B cell (primary cell): ENCODE measurements at regions not wholly inside any gene's neighbourhood (a gene's known extent, or its start where the extent isn't known, plus 50 kb on each side); places are given as distances from the start of the nearest gene placed in this dataset.

Experiments used
- ATAC-seq: fragments of 200-7000 bp; cut with Tn5 transposase; one replicate; pipeline ENCODE4 v1.10.0; 2021; ENCODE audit warnings: low read depth, mild to moderate bottlenecking, moderate number of reproducible peaks, moderate library complexity
- CTCF ChIA-PET: fragments of 350-600 bp; sonication (Branson Sonifier 250); formaldehyde crosslinking; loops from one replicate; lab custom pipeline; 2021; ENCODE audit warnings: antibody characterized with exemption, inconsistent platforms; lab: Charles Lee
- POLR2A ChIA-PET: fragments of 350-600 bp; sonication (Branson Sonifier 250); formaldehyde crosslinking; loops from one replicate; lab custom pipeline; 2021; ENCODE audit warnings: antibody characterized with exemption; lab: Charles Lee
- DNase-seq: peaks from one replicate; pipeline ENCODE4 v3.0.0; 2013
- H2AFZ ChIP-seq: 2 replicates; pipeline ENCODE4 v1.6.1; 2012; ENCODE audit warnings: mild to moderate bottlenecking, low read depth, low read length; ENCODE audit not compliant: insufficient read depth, poor library complexity, severe bottlenecking
- H3K27ac ChIP-seq, 2 donors: 1 replicate in 1 of 2; 2 replicates in 1 of 2; pipeline ENCODE4 v1.5.1; 2012 to 2013; ENCODE audit warnings: low read length in 2 of 2, mild to moderate bottlenecking in 2 of 2, moderate library complexity in 1 of 2
- H3K27me3 ChIP-seq, 4 experiments: fragments of 200-600 bp in 1 of 4; sonication (generic) in 1 of 4; replicated peaks in 1 of 4; 1 replicate in 2 of 4; 2 replicates in 2 of 4; pipeline versions ENCODE4 v1.6.1 to v1.7.0; 2013 to 2016; ENCODE audit warnings: low read length in 3 of 4, mild to moderate bottlenecking in 2 of 4, mixed read lengths in 1 of 4, moderate library complexity in 1 of 4; ENCODE audit not compliant: insufficient read depth in 4 of 4, control insufficient read depth in 3 of 4; ENCODE audit errors: control extremely low read depth in 1 of 4
- H3K36me3 ChIP-seq, 2 experiments: replicated peaks in 1 of 2; 1 replicate in 1 of 2; 2 replicates in 1 of 2; pipeline versions ENCODE4 v1.6.1 to v1.7.1; 2013; ENCODE audit warnings: low read length in 1 of 2; ENCODE audit not compliant: insufficient read depth in 2 of 2, control insufficient read depth in 1 of 2; ENCODE audit errors: control extremely low read depth in 1 of 2, extremely low read depth in 1 of 2
- H3K4me1 ChIP-seq, 2 donors: fragments of 200-600 bp in 1 of 2; sonication (generic) in 1 of 2; 1 replicate in 1 of 2; 2 replicates in 1 of 2; pipeline versions ENCODE4 v1.5.1 to v1.6.1; 2013 to 2017; ENCODE audit warnings: low read length in 2 of 2; ENCODE audit not compliant: control insufficient read depth in 2 of 2, insufficient read depth in 2 of 2
- H3K4me2 ChIP-seq: replicated peaks from 2 replicates; pipeline ENCODE3; 2012; ENCODE audit warnings: mild to moderate bottlenecking, low read depth, low read length; ENCODE audit not compliant: poor library complexity, severe bottlenecking
- H3K4me3 ChIP-seq, 5 experiments: fragments of 200-600 bp in 1 of 5; sonication (generic) in 1 of 5; 1 replicate in 3 of 5; 2 replicates in 2 of 5; pipeline versions ENCODE4 v1.5.1 to v1.7.0; 2011 to 2016; ENCODE audit warnings: low read length in 4 of 5, mild to moderate bottlenecking in 4 of 5, low read depth in 2 of 5, control low read depth in 1 of 5, moderate library complexity in 1 of 5; ENCODE audit not compliant: insufficient read depth in 1 of 5; ENCODE audit errors: control extremely low read depth in 1 of 5, extremely low read depth in 1 of 5
- H3K79me2 ChIP-seq: fragments of 200-600 bp; sonication (generic); one replicate; pipeline ENCODE4 v1.6.0; 2016; ENCODE audit warnings: low read length; ENCODE audit not compliant: control insufficient read depth, insufficient read depth
- H3K9ac ChIP-seq: fragments of 200-600 bp; sonication (generic); 2 replicates; pipeline ENCODE4 v1.6.1; 2017; ENCODE audit warnings: mild to moderate bottlenecking, low read length, moderate library complexity
- H3K9me3 ChIP-seq, 3 donors: one replicate each; pipeline versions ENCODE4 v1.6.1 to v1.7.1; 2013; ENCODE audit warnings: low read length in 2 of 3; ENCODE audit not compliant: control insufficient read depth in 2 of 3, insufficient read depth in 1 of 3; ENCODE audit errors: control extremely low read depth in 1 of 3
- H4K20me1 ChIP-seq: 2 replicates; pipeline ENCODE4 v1.6.0; 2012; ENCODE audit warnings: mild to moderate bottlenecking, low read length; ENCODE audit not compliant: insufficient read depth, control insufficient read depth, poor library complexity, severe bottlenecking
- H3K27ac Mint-ChIP-seq: one replicate; pipeline ENCODE4 v1.8.0; 2021; ENCODE audit warnings: mixed read lengths
- H3K27me3 Mint-ChIP-seq: one replicate; pipeline ENCODE4 v1.8.0; 2021; ENCODE audit warnings: mixed read lengths
- H3K4me1 Mint-ChIP-seq: one replicate; pipeline ENCODE4 v1.8.0; 2021; ENCODE audit warnings: mixed read lengths
- H3K4me3 Mint-ChIP-seq: one replicate; pipeline ENCODE4 v1.8.0; 2021; ENCODE audit warnings: mixed read lengths
- H3K9me3 Mint-ChIP-seq: one replicate; pipeline ENCODE4 v1.8.0; 2022; ENCODE audit warnings: mixed read lengths; ENCODE audit not compliant: insufficient read depth
- CTCF ChIP-seq: fragments of 200-600 bp; IDR thresholded peaks from one replicate; pipeline ENCODE4 v1.8.0; 2022; ENCODE audit warnings: antibody characterized with exemption, mild to moderate bottlenecking
- EZH2 ChIP-seq: IDR thresholded peaks from 2 replicates; pipeline ENCODE4 v1.6.1; 2012; ENCODE audit warnings: borderline replicate concordance, low read depth, mild to moderate bottlenecking, moderate library complexity, low read length; ENCODE audit not compliant: insufficient read depth, poor library complexity, severe bottlenecking
- WGBS: methylation state at CpG from one replicate; pipeline ENCODE4 v1.1.5; 2013; ENCODE audit warnings: missing lambda C conversion rate; ENCODE audit not compliant: insufficient coverage; 5-methylcytosine and 5-hydroxymethylcytosine counted together
- intact Hi-C: fragments of 100-400 bp; cut with micrococcal nuclease; formaldehyde crosslinking; loops from one replicate; pipeline ENCODE4 v1.10.0; 2022

GRCh38 chr4:3351997-3352396 lies 59.2 kb downstream of the RGS12 start:
- Histone ChIP-seq H3K9me3 (peaks cover 0 to 7% (median 1%) of the 10 kb centered on the region in 3 donors), H3K79me2 (no peaks in the 10 kb centered on the region), H3K4me3 (no peak overlapping the region), H2AFZ (no peak overlapping the region), H3K36me3 (no peaks in the 10 kb centered on the region), H3K4me1 (peaks cover 0 to 8% of the 10 kb centered on the region in 2 donors), H3K4me2 (no peak overlapping the region), H3K27me3 (no peaks in the 10 kb centered on the region), H4K20me1 (no peaks in the 10 kb centered on the region), H3K27ac (no peak overlapping the region), H3K9ac (no peak overlapping the region)
- no peak for DNase-seq
- intact Hi-C loops: no loop called here
- WGBS: 100% methylated on average over 1 of the region's 3 CpGs
- H3K4me3 Mint-ChIP-seq: no peak overlapping the region
- H3K9me3 Mint-ChIP-seq: peaks cover 3% of the 10 kb centered on the region
- TF ChIP-seq EZH2 (no peak), CTCF (no peak)
- H3K27ac Mint-ChIP-seq: no peak overlapping the region
- ChIA-PET CTCF (interaction anchor here (1.3 to 1.5 kb wide), 3 partner anchors 9 to 129 kb away, joined by 3 to 6 read pairs (median 3); no protein-coding TSS in a partner anchor), POLR2A (no interaction called here)
- ATAC-seq: no peak
- no peaks in the 10 kb centered on the region for H3K27me3 Mint-ChIP-seq
- peaks cover 19% of the 10 kb centered on the region for H3K4me1 Mint-ChIP-seq

DNA sequence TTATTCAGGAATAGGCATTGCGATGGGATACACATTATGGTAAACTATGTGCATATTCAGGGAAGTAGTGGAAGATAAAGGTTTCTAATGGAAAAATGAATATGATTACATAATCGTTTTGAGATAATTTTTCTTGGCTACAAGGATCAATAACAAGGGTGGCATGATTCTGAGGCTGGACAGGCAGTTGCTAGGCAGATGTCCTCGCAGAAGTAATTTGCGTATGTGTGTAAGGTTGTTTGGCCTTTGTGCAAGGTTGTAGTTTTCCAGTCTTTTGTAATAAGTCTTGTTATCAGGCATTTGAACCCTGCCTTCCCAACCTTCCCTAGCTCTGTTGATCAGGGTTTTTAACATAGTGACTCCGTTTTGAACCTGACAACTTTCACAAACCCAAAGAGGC lies 59.7 kb downstream of the RGS12 start:
- Histone ChIP-seq H3K79me2 (no peaks in the 10 kb centered on the region), H3K4me3 (no peak overlapping the region), H3K27me3 (no peaks in the 10 kb centered on the region), H4K20me1 (no peaks in the 10 kb centered on the region), H3K36me3 (no peaks in the 10 kb centered on the region), H3K9me3 (peaks cover 0 to 7% (median 1%) of the 10 kb centered on the region in 3 donors), H3K4me2 (no peak overlapping the region), H3K27ac (no peak overlapping the region), H3K9ac (no peak overlapping the region), H2AFZ (no peak overlapping the region), H3K4me1 (peaks cover 0 to 8% of the 10 kb centered on the region in 2 donors)
- Mint-ChIP-seq H3K4me1 (peaks cover 22% of the 10 kb centered on the region), H3K27ac (no peak overlapping the region), H3K4me3 (no peak overlapping the region), H3K9me3 (peaks cover 3% of the 10 kb centered on the region), H3K27me3 (no peaks in the 10 kb centered on the region)
- ChIA-PET CTCF (interaction anchor here (1.3 to 1.5 kb wide), 3 partner anchors 9 to 128 kb away, joined by 3 to 6 read pairs (median 3); no protein-coding TSS in a partner anchor), POLR2A (no interaction called here)
- TF ChIP-seq EZH2: no peak
- TF ChIP-seq CTCF: no peak
- DNase-seq: no peak
- intact Hi-C loops: no loop called here
- 95% methylated on average over 2 of the region's 5 CpGs for WGBS
- ATAC-seq: no peak
